ENCODE measurements at regions not wholly inside any gene's neighbourhood (a gene's known extent, or its start where the extent isn't known, plus 50 kb on each side); places are given as distances from the start of the nearest gene placed in this dataset.
A peak's percentile ranks its signal among the peaks of the same experiment; 100 is the strongest.

- H3K27me3 Mint-ChIP-seq (ENCODE audit: insufficient read depth), result no peaks in the 10 kb centered on the region
- no peak for TF ChIP-seq CTCF (IDR thresholded peaks at IDR 0.05)
- H3K27ac Mint-ChIP-seq, result no peak overlapping the region
- no peaks in the 10 kb centered on the region for H3K36me3 Mint-ChIP-seq (ENCODE audit: low read depth)
- no peak for DNase-seq
- no peak overlapping the region for H3K4me3 Mint-ChIP-seq
- H3K4me1 Mint-ChIP-seq (ENCODE audit: low read depth), result peaks cover 4% of the 10 kb centered on the region
- H3K9me3 Mint-ChIP-seq, result no peaks in the 10 kb centered on the region
Observed at GRCh38 chr1:193553564-193553963, 367.2 kb upstream of the B3GALT2 start.

- no peak for TF ChIP-seq CTCF (IDR thresholded peaks at IDR 0.05)
- Mint-ChIP-seq H3K4me3 (no peak overlapping the region), H3K9me3 (no peaks in the 10 kb centered on the region), H3K27me3 (ENCODE audit: insufficient read depth) (no peaks in the 10 kb centered on the region), H3K36me3 (ENCODE audit: low read depth) (no peaks in the 10 kb centered on the region), H3K4me1 (ENCODE audit: low read depth) (no peaks in the 10 kb centered on the region), H3K27ac (no peak overlapping the region)
- DNase-seq, result no peak
Observed at GRCh38 chr1:193552274-193552673, 365.9 kb upstream of the B3GALT2 start.

- no peaks in the 10 kb centered on the region; the same call in 1 of the 2 replicates for H3K36me3 Mint-ChIP-seq (ENCODE audit: low read depth)
- no peak for DNase-seq
- no peaks in the 10 kb centered on the region for H3K27me3 Mint-ChIP-seq (ENCODE audit: insufficient read depth)
- TF ChIP-seq CTCF (IDR thresholded peaks at IDR 0.05), result no peak
- H3K4me1 Mint-ChIP-seq (ENCODE audit: low read depth), result peaks cover under 1% of the 10 kb centered on the region; the same call in 1 of the 2 replicates
- no peaks in the 10 kb centered on the region for H3K9me3 Mint-ChIP-seq
- no peak overlapping the region for H3K27ac Mint-ChIP-seq
- no peak overlapping the region for H3K4me3 Mint-ChIP-seq
Observed at GRCh38 chr1:193549081-193549480, 362.7 kb upstream of the B3GALT2 start.

GRCh38 chr1:193545171-193545570 lies 358.8 kb upstream of the B3GALT2 start:
- Mint-ChIP-seq H3K27me3 (ENCODE audit: insufficient read depth) (no peaks in the 10 kb centered on the region), H3K27ac (no peak overlapping the region), H3K9me3 (no peaks in the 10 kb centered on the region), H3K36me3 (ENCODE audit: low read depth) (no peaks in the 10 kb centered on the region; the same call in 1 of the 2 replicates), H3K4me3 (no peak overlapping the region), H3K4me1 (ENCODE audit: low read depth) (peaks cover 20% of the 10 kb centered on the region)
- no peak for TF ChIP-seq CTCF (IDR thresholded peaks at IDR 0.05)
- DNase-seq, result no peak

- TF ChIP-seq CTCF (IDR thresholded peaks at IDR 0.05), result no peak
- no peaks in the 10 kb centered on the region for H3K27me3 Mint-ChIP-seq (ENCODE audit: insufficient read depth)
- DNase-seq, result peak; percentile 48
- H3K9me3 Mint-ChIP-seq, result no peaks in the 10 kb centered on the region
- peaks cover 20% of the 10 kb centered on the region for H3K4me1 Mint-ChIP-seq (ENCODE audit: low read depth)
- 0 out of 2 replicates have a peak overlapping the region, but pooled peaks have one; percentile 10 for H3K4me3 Mint-ChIP-seq
- peak overlapping the region; percentile 32; the same call in 1 of the 2 replicates for H3K27ac Mint-ChIP-seq
- no peaks in the 10 kb centered on the region; the same call in 1 of the 2 replicates for H3K36me3 Mint-ChIP-seq (ENCODE audit: low read depth)
Observed at GRCh38 chr1:193543259-193543658, 356.8 kb upstream of the B3GALT2 start.

GRCh38 chr1:193542690-193543089 lies 356.3 kb upstream of the B3GALT2 start:
- no peak overlapping the region for H3K4me3 Mint-ChIP-seq
- H3K4me1 Mint-ChIP-seq (ENCODE audit: low read depth), result peaks cover 20% of the 10 kb centered on the region
- no peaks in the 10 kb centered on the region; the same call in 1 of the 2 replicates for H3K36me3 Mint-ChIP-seq (ENCODE audit: low read depth)
- DNase-seq, result no peak
- H3K27ac Mint-ChIP-seq, result peak overlapping the region; percentile 26
- no peaks in the 10 kb centered on the region for H3K9me3 Mint-ChIP-seq
- no peaks in the 10 kb centered on the region for H3K27me3 Mint-ChIP-seq (ENCODE audit: insufficient read depth)
- no peak for TF ChIP-seq CTCF (IDR thresholded peaks at IDR 0.05)
